Stimulated activated CD8-positive, alpha-beta memory T cell treated with anti-CD3 and anti-CD28 coated beads, Interleukin-15, amount 100 ng/mL, for 1 hour (primary cell): ENCODE measurements at regions not wholly inside any gene's neighbourhood (a gene's known extent, or its start where the extent isn't known, plus 50 kb on each side); places are given as distances from the start of the nearest gene placed in this dataset.
A peak's percentile ranks its signal among the peaks of the same experiment; 100 is the strongest.

Source experiments
- DNase-seq: peaks from one replicate; pipeline ENCODE4 v3.0.0-alpha.2; 2020; ENCODE audit warnings: low read depth

DNA sequence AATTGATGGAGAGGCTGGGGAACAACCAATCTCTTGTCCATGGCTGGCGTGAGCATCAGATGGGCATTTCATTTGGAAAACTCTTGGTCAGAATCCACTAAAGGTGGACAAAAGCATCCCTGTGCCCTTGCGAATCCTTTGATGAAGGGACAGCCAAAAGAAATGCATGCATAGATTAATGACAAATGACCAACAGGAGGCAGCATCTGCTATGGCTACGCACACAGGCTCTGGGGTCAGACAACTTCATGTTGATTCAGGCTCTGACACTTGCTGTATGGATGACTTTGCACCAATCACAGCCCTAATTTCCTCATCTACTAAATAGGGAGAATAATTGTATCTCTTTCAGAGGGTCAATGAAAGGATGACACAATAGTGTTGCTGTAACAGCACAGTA lies 117.5 kb downstream of the ASCL4 start:
- no peak for DNase-seq

DNA sequence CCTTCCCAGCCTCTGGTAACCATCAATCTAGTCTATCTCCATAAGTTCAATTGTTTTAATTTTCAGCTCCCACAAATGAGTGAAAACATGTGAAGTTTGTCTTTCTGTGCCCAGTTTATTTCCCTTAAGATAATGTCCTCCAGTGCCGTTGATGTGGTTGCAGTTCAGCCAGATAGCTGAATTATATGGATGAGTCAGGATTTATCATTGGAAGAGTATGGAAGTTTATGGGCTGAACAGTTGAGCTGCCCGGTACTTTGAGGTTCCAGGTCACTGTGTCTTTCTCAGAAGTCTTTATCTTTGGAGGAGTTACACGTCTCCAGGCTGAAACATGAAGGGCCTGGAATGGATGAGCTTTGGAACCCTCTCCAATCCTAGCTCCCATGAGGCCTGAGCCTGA lies 120.1 kb downstream of the ASCL4 start:
- DNase-seq = no peak

DNA sequence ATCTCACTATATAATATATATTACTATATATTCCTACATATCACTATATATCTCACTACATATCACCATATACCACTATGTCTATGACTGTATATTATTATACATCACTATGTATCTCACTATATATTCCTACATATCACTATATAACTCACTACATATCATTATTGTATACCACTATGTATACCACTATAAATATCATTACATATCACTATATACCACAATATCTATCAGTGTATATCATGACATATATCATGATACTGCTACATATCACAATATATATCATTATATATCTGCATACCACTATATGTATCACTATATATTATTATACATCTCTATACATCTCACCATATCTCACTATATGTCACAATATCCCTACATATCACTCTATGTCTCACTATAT lies 121.5 kb downstream of the ASCL4 start:
- DNase-seq = no peak

DNA sequence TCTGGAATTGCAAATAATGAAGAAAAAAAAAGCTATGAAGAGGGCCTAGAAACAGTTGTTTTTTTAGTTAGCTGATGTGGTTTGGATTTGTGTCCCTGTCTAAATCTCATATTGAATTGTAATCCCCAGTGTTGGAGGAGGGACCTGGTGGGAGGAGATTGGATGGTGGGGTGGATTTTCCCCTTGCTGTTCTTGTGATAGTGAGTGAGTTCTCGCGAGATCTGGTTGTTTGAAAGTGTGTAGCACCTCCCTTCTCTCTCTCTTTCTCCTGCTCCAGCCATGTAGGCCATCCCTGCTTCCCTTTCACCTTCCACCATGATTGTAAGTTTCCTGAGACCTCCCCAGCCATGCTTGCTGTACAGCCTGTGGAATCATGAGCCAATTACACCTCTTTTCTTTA lies 126.1 kb downstream of the ASCL4 start:
- DNase-seq = no peak

DNA sequence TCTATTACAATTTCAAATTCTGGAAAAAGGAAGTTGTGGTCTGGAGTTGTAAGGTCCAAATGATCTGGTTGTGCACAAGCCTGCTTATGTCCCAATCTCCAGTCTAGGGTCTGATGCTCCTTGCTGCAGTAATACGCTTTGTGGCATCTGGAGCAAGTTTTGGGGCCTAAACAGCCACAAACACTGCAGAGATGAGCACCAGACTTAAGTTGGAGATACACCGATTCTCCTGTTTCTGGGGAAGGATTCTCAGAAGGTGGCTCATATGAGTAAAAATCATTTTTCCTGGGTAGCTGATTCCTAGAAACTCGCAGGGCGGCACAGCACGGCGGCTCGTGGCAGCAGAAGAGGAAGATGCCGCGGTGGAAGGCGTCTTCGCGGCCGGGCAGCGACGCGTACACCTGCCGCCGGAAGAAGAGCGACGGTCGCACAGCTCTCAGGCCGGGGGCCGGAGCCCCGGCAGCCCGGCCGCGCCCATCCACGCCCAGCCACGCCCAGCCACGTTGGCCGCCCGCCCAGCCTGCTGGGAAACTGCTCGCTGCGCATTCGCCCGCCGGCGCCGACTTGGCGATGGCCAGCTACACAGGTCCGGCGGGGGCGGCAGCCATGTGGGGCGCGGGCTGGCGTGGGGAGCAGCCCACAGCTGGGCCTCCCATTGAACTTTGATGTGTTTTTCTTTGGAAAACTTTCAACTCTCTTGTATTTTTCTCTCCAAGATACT lies 129.0 kb downstream of the ASCL4 start:
- no peak for DNase-seq

DNA sequence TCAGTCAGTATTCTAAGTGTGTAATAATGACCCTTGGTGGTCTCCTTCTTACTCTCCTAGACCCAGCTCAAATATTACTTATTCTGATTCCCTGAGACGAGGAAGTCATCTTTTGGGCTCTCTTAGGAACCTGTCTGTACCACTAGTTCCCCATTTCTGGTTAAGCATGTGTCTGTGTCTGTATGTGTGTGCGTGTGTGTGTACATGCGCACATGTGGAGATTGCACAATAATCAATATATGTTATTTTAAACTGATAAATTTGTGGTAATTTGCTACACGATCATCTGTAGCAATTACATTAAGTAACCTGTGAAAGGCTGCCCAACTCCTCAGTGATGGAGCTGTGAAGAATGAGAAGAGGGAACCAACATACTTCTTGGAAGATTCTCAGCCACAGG lies 132.2 kb downstream of the ASCL4 start:
- DNase-seq = no peak

DNA sequence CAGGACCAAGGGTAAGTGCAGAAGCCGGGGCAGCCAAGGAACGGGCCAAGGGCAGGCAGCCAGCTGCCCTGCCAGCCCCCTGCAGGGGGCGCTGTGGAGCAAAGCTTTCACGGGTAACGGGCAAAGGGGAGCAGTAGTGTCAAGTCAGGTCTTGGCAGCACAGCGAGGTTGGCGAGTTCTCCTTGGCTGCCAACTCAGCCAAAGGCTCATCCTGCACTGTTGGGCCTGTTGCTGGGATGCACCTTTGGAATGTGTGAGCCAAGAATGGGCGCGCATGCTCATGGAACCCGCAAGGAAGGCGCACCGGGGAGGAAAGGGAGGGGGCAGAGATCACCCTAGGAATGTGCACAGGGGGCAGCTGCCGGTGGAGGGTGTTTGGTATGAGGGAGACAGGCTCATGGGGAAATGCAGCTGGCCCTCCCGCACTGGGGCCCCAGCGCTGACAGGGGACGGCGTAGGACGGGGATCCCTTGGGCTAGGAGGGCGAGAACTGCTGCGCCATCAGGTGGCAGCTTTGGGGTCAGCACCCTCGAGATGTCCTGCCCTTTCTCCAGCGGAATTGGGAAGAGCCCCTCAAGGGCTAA lies 138.0 kb downstream of the ASCL4 start:
- peak; percentile 5 for DNase-seq

DNA sequence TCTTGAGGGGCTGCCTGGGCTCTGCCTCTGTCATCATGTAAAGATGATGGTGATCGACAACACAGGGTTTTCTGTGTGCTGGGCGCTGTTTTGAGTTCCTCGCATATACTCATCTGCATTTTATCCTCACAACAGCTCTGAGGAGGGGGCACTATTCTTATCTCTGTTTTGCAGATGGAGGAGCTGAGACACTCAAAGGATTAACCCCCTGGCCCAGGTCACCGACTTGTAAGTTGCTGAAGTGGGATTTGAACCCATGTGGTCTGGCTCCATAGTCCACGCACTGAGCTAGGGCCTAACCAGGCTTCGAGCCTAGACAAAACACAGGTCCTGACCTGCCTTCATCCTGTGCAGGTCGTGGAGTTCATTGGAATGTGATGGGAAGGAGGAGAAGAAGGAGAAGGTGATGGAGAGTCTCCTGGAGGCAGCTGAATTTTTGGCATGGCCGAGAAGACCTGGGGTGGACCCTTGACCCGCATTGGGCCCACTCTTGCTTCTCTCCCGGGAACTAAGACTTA lies 140.0 kb downstream of the ASCL4 start:
- no peak for DNase-seq

DNA sequence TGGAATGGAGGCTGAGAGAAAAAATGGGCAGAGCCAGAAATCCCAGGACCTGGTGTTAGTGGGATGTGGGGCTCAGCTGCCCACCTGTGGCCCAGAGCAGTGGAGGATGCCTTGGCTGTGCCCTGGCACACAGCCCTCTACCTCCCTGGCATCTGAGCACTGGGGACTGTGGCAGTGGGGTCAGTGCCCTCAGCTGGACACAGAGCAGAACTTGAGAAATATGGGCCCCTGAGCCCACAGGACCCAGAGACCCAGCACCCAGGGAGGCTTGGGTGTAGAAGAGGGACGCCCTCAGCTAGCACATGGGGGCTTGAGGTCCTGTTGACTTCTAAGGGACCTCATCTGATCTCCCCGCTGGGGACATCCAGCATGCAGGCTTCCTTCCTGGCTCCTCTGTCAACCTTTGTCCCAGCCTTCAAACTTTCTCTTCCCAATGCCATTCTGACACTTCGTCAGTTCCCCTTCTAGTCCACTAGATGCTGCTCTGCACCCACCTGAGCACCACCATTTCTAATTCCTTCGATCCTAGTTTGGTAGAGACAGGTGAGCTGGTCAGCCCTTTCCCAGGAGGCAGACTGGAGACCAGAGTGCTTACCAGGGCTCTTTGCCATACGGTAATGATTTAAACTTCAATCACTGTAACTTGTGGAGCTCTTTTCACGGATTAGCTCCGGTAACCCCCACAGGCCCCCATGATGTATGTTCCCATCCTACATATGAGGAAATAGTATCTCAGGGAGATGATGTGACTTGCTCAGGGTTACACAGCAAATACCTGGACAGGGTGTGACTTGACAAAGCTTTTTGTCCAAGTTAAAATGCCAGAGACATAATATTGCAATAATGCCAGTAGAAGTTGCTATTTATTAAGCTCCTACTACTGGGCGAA lies 143.7 kb downstream of the ASCL4 start:
- no peak for DNase-seq

DNA sequence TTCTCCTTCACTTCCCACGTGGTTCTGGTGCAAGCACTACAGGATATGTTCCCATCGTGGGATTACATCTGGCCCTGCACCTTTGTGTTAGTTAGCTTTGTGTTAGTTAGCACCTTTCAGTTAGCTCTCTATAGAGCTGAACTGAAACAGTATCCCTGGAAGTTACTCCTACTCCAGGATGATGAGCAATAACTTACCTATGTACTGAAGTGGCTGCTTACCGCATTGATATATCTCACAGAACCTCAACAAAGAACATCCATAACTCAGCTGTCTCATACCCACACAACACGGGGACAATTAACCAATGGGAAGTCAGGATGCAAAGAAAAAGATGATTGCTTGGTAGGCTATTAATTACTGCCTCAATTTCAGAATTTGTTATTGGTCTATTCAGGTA lies 146.6 kb downstream of the ASCL4 start:
- no peak for DNase-seq

DNA sequence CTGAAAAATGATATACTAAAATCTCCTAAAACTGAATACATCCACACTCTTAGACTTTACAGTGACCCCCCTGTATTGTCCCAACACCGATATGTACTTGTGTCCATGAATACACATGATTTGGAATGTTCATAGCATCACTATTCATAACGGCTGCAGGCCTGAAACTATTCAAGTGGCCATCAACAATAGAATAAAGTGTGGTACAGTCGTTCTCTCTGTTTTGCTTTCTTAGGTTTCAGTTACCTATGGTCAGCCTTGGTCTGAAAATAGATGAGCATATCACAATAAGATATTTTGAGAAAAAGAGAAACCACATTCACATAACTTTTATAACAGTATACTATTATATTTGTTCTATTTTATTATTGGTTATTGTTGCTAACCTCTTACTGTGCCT lies 150.6 kb downstream of the ASCL4 start:
- no peak for DNase-seq

DNA sequence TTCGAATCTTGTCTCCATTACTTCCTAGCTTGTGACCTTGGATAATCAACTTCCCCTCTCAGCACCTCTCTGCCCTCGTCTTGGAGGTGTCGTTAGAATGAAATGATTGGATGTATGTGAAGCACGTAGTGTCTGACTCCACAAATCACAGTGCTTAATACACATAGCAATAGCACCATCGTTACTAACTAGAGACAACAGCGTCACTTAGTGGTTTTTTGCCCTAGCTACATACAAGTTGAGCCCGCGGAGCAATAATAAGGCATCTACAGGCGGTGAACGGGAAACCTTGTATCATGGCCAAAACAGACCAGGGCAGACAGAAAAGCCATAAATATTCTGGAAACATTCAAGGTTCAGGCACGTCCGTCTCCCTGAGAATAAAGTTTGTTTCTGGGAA lies 154.9 kb downstream of the ASCL4 start:
- DNase-seq = no peak

DNA sequence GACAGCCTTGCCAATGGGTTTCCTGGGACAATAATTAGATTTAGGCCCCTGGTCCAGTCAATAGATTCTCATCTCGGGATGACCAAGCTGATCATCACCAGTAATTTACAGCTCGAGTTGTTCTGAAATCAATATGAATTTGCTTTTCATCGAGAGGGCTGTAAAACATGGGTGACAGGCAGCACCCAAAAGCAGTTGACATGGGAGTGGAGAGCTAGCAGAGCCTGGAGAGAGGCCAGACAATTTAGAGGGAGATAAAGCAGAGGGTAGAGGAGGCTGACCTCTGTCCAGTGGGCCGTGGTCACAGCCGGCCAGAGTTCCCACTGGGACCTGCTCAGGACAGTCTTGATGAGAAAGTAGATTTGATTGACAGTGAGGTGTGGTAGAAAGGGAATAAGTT lies 157.3 kb downstream of the ASCL4 start:
- no peak for DNase-seq

DNA sequence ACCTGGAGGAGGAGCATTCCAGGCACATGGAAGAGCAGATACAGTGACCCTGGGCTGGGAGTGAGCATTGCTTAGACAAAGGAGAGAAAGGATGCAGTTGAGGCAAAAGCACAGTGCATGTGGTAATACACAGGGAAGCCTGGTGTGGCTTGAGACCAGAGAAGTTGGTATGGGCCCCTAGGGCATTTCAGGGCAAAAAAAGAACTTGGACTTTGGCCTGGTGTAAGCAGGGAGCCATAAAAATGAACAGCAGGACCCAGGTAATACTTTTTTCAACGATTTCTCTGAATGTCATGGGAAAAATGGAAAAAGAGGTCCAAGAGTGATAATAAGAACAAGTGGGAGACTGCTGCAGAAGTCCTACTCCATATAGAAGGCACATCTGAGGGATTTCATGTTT lies 163.9 kb downstream of the ASCL4 start:
- DNase-seq = no peak

DNA sequence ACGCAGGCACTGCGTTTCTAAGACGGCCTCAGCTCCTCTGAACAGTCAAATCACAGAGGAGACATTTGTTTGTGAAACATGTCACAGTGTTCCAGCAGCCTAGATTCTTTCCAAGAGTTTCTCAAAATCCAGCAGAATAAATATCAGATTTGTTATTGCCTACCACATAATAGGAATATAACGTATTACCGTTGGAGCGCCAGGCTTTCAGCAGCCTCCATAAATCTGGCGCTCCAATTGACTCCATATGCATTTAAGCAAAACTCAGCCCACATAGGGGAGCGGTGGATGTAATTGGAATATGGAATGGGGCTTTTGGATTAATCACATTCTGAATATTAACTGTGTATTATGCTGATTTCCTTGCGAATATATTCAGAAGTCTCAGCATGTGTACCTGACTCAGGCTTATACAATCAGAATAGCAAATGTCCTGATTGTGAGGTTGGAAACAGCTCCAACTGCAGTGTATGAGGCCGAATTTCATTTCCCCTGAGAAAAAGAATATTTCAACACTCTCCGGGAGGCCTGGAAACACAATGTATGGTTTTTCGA lies 174.0 kb downstream of the ASCL4 start:
- DNase-seq = no peak

DNA sequence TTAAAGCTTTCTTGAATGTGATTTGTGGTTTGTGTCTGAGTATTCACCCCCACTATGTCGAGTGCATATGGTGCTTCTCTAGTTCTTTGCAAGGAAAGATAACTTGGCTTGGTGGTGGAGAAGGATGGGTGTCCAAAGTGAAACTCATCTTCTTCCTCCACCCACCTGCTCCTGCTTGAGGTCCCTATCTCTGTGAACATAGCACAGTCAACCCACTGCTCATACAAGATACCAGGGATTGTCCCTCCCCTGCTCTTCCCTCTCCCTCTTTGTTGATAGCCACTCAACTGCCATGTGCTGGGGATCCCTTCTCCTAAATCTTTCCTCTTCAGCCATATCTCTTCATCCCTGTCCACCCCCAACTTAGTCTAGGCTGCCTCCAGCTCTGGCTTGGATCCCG lies 176.5 kb downstream of the ASCL4 start:
- no peak for DNase-seq

DNA sequence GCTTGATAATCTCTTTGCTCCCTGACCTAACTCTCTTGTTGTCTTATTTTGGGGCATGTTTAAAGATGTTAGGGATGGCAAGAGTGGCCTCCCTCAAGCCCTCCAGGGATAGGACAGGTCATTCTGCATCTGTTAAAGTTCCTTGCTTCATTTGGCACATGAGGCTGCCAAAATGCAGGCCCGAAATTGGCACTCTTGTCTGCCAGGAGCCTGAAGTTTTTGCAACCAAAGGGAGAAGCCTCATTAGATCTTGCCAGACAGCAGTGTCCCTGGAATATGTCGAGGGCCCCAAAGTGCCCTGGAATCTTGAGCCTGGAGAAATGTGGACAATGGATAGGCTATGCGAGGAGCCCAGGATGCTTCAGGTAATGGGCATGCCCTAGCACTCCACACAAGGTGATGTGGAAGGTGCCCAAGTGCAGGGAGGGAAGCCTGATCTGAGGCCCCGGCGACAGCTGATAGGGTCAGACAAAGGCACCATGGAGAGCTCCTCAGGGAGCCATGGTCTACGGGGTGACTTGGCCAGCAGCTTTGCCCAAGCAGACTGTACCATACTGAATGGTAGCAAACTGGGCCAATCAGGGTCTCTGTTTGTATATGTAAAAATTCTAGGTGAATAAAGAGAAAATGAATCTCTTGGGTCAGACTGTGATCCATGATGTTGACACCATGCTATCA lies 173.0 kb upstream of the WSCD2 start:
- no peak for DNase-seq

DNA sequence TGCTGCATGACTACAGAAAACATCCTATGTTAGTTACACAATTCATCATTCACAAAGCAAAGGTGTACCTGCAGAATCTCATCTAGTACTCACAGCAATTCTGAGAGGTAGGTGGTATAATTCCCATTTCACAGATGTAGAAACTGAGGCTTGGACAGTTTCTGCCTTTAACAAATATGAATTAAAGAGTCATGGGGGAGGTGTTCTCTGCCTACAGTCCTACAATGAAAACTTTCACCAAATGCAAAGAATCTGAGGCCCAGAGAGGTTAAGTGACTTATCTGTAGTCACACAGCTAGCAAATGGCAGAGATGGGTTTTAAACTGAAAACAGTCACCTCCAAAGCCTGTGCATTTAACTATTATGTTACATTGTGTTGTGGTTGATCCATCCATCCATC lies 171.6 kb upstream of the WSCD2 start:
- no peak for DNase-seq

DNA sequence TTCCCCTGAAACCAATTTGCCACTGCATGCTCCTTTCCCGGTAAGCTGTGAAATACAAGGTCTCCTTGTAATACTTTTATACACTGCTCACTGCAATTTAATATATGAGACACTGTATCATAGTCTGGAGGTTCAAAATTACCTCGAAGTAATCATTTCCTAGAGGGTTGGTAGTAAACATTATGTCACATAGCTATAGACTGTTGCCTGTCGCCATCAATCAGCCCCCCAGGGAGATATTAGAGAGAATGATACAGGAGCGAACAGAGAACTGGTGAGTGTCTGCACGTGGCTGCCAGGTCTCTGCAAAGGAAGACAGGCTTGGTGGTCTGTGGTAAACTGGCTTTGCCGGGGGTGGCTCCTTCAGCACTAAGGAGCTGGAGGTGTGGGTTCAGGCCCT lies 165.5 kb upstream of the WSCD2 start:
- DNase-seq = no peak

DNA sequence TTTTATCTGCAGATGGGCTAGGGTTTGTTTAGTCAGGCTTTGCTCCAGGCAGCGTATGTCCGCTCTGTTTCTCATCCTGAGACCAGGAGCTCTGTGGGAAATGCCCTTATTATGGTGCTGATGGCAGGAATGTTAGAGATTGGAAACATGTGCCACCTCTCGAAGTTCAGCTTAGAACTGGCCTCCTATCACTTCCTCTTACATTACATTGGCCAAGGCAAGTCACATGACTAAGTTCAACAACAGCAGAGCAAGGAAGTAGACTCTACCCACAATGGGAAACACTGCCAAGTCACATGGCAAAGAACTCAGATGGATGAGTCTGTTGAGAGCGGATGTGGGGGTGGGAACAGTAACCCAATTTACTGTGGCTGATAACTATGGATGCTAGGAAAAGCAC lies 161.9 kb upstream of the WSCD2 start:
- DNase-seq = no peak

DNA sequence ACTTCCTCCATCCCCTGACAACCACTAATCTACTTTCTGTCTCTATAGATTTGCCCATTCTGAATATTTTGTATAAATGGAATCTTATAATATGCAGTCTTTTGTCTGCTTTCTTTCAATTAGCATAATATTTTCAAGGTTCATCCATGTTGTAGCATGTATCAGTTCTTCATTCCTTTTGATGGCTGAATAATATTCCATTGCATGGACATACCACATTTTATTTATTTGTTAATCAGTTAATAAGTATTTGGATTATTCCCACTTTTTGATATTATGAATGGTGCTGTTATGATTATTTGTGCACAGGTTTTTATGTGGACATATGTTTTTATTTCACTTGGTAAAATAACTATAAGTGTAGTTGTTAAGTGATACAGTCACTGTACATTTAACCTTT lies 155.1 kb upstream of the WSCD2 start:
- no peak for DNase-seq

DNA sequence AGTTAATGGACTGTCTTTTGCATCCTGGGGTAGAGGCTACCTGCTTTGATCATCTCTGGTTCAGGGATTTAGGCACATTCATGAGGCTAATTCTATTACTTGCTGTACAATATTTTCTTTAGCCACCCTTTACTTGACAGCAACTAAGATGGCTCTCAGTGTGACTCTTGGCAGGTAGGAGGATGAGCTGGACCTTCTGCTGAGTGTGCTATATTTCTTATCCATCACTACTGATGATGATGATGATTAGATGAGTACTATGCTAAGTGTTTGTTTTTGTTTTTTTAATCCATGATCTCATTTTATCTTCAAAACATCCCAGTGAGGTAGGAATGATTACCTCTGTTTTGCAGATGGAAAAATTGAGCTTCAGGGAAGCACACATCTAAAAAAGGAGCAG lies 152.8 kb upstream of the WSCD2 start:
- no peak for DNase-seq
